ENCODE measurements at regions not wholly inside any gene's neighbourhood (a gene's known extent, or its start where the extent isn't known, plus 50 kb on each side); places are given as distances from the start of the nearest gene placed in this dataset.

DNA sequence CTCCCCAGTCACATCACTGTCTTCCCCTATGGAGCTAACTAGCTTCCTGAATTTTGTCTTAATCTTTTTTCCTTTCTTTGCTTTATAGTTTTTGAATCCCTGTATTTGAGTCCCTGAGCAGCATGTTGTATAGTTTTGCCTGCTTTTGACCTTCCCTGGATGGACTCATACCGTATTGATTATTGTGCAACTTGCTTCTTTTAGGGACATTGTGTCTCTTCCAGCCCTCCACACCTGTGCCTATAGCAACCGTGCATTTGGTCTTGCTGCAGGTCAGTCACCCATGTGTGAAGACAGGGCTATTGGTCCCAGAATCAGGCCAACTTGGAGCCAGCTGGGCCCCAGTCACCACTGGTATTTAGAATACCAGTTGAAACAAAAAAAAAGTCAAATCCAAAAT lies 158.9 kb upstream of the ADCY1 start:
- TF ChIP-seq, protein P1, sequence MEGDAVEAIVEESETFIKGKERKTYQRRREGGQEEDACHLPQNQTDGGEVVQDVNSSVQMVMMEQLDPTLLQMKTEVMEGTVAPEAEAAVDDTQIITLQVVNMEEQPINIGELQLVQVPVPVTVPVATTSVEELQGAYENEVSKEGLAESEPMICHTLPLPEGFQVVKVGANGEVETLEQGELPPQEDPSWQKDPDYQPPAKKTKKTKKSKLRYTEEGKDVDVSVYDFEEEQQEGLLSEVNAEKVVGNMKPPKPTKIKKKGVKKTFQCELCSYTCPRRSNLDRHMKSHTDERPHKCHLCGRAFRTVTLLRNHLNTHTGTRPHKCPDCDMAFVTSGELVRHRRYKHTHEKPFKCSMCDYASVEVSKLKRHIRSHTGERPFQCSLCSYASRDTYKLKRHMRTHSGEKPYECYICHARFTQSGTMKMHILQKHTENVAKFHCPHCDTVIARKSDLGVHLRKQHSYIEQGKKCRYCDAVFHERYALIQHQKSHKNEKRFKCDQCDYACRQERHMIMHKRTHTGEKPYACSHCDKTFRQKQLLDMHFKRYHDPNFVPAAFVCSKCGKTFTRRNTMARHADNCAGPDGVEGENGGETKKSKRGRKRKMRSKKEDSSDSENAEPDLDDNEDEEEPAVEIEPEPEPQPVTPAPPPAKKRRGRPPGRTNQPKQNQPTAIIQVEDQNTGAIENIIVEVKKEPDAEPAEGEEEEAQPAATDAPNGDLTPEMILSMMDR (IDR thresholded peaks at IDR 0.05): no peak
- intact Hi-C loops (cut with DNase I, micrococcal nuclease): no loop called here
- ChIA-PET CTCF (no interaction called here), POLR2A (no interaction called here)
- no peaks in the 10 kb centered on the region for H3K4me1 Mint-ChIP-seq (ENCODE audit: low read depth)
- peaks cover 0 to 4% of the 10 kb centered on the region in 2 experiments for H3K27me3 ChIP-seq (ENCODE audit: control insufficient read depth in 1 of 2, insufficient read depth in 2 of 2, low read length in 2 of 2)
- H3K27ac ChIP-seq (ENCODE audit: low read depth in 1 of 2, low read length in 2 of 2): no peak overlapping the region
- H3K9me3 Mint-ChIP-seq: no peaks in the 10 kb centered on the region
- H3K27ac Mint-ChIP-seq: no peak overlapping the region
- DNase-seq: no peak
- H3K4me1 ChIP-seq (ENCODE audit: insufficient read depth, low read length): no peaks in the 10 kb centered on the region
- no peaks in the 10 kb centered on the region for H3K36me3 ChIP-seq (ENCODE audit: insufficient read depth, low read length)
- no peak for ATAC-seq (ENCODE audit: poor library complexity)
- H3K27me3 Mint-ChIP-seq: peaks cover 12% of the 10 kb centered on the region
- no peaks in the 10 kb centered on the region for H3K36me3 Mint-ChIP-seq (ENCODE audit: low read depth)
- H3K4me3 ChIP-seq (ENCODE audit: low read length): no peak overlapping the region
- H3K4me3 Mint-ChIP-seq: no peak overlapping the region
- peaks cover 0 to 21% of the 10 kb centered on the region in 2 experiments for H3K9me3 ChIP-seq (ENCODE audit: control insufficient read depth in 1 of 2, insufficient read depth in 1 of 2, low read length in 2 of 2)

DNA sequence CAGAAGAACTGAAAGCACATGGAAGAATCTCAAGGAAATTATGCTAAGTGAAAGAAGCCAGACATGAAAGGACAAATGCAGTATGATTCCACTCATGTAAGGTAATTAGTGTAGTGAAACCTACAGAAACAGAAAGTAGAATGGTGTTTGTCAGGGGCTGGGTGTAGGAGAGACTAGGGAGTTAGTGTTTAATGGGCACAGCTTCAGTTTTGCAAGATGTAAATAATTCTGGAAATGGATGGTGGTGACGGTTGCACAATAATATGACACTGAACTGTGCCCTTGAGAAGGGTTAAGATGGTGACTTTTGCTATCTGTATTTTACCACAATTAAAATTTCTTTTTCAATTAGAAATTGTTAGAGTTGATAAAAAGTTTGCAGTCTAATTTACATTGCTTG lies 157.3 kb upstream of the ADCY1 start:
- H3K4me1 ChIP-seq (ENCODE audit: insufficient read depth, low read length): no peaks in the 10 kb centered on the region
- ChIA-PET POLR2A (no interaction called here), CTCF (no interaction called here)
- H3K4me1 Mint-ChIP-seq (ENCODE audit: low read depth): no peaks in the 10 kb centered on the region
- H3K27ac Mint-ChIP-seq: no peak overlapping the region
- no peaks in the 10 kb centered on the region for H3K36me3 Mint-ChIP-seq (ENCODE audit: low read depth)
- peaks cover 0 to 4% of the 10 kb centered on the region in 2 experiments for H3K27me3 ChIP-seq (ENCODE audit: control insufficient read depth in 1 of 2, insufficient read depth in 2 of 2, low read length in 2 of 2)
- DNase-seq (no peak), ATAC-seq (ENCODE audit: poor library complexity) (no peak)
- H3K9me3 ChIP-seq (ENCODE audit: control insufficient read depth in 1 of 2, insufficient read depth in 1 of 2, low read length in 2 of 2): peaks cover 0 to 15% of the 10 kb centered on the region in 2 experiments
- intact Hi-C loops (cut with DNase I, micrococcal nuclease): no loop called here
- no peak overlapping the region for H3K4me3 ChIP-seq (ENCODE audit: low read length)
- no peak overlapping the region for H3K27ac ChIP-seq (ENCODE audit: low read depth in 1 of 2, low read length in 2 of 2)
- H3K4me3 Mint-ChIP-seq: no peak overlapping the region
- no peaks in the 10 kb centered on the region for H3K36me3 ChIP-seq (ENCODE audit: insufficient read depth, low read length)
- H3K9me3 Mint-ChIP-seq: no peaks in the 10 kb centered on the region
- TF ChIP-seq, protein P1 (IDR thresholded peaks at IDR 0.05): no peak
- H3K27me3 Mint-ChIP-seq: peaks cover 18% of the 10 kb centered on the region

DNA sequence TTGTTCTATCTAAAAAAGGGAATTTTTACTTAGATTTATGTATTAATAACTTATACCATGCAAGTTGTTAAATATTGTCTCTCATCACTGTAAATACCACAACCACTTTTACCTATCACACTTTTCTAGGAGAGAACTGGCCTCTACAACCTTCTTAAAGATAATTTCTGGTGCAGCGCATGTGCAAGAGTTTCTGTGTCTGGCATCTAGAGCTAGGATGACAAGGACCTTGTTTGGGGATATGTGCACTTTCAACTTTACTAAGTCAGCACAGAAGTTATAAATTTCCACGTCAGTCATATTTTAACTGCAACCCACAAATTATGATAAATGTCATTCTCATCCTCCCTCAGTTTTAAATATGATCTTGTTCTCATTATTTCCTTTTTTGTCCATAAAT lies 156.9 kb upstream of the ADCY1 start:
- Mint-ChIP-seq H3K27ac (no peak overlapping the region), H3K36me3 (ENCODE audit: low read depth) (no peaks in the 10 kb centered on the region), H3K4me3 (no peak overlapping the region), H3K4me1 (ENCODE audit: low read depth) (no peaks in the 10 kb centered on the region), H3K27me3 (peaks cover 18% of the 10 kb centered on the region), H3K9me3 (no peaks in the 10 kb centered on the region)
- DNase-seq (no peak), ATAC-seq (ENCODE audit: poor library complexity) (no peak)
- H3K4me3 ChIP-seq (ENCODE audit: low read length): no peak overlapping the region
- no peaks in the 10 kb centered on the region for H3K36me3 ChIP-seq (ENCODE audit: insufficient read depth, low read length)
- H3K9me3 ChIP-seq (ENCODE audit: control insufficient read depth in 1 of 2, insufficient read depth in 1 of 2, low read length in 2 of 2): peaks cover 0 to 13% of the 10 kb centered on the region in 2 experiments
- TF ChIP-seq, protein P1 (IDR thresholded peaks at IDR 0.05): no peak
- POLR2A ChIA-PET: no interaction called here
- H3K27me3 ChIP-seq (ENCODE audit: control insufficient read depth in 1 of 2, insufficient read depth in 2 of 2, low read length in 2 of 2): peaks cover 0 to 4% of the 10 kb centered on the region in 2 experiments
- CTCF ChIA-PET: no interaction called here
- H3K4me1 ChIP-seq (ENCODE audit: insufficient read depth, low read length): no peaks in the 10 kb centered on the region
- no peak overlapping the region for H3K27ac ChIP-seq (ENCODE audit: low read depth in 1 of 2, low read length in 2 of 2)
- intact Hi-C loops (cut with DNase I, micrococcal nuclease): no loop called here
